ENCODE measurements at regions not wholly inside any gene's neighbourhood (a gene's known extent, or its start where the extent isn't known, plus 50 kb on each side); places are given as distances from the start of the nearest gene placed in this dataset.

- WGBS, 3 donors = 76 to 91% (median 83%) methylated on average over 4 of the region's 4 CpGs
- no peak overlapping the region for H3K27ac ChIP-seq (ENCODE audit: low read depth, low read length)
These were observed 68.6 kb downstream of the ZNF621 start for GRCh38 chr3:40593351-40593750.

- H3K27ac ChIP-seq (ENCODE audit: low read depth, low read length) = no peak overlapping the region
- WGBS, 3 donors = 88 to 94% (median 92%) methylated on average over 3 of the region's 3 CpGs
These were observed 72.7 kb downstream of the ZNF621 start for GRCh38 chr3:40597441-40597840.

- H3K27ac ChIP-seq (ENCODE audit: low read depth, low read length) = no peak overlapping the region
These were observed 73.6 kb downstream of the ZNF621 start for GRCh38 chr3:40598338-40598737.

- WGBS, 3 donors = 83 to 92% (median 90%) methylated on average over 3 of the region's 3 CpGs
- H3K27ac ChIP-seq (ENCODE audit: low read depth, low read length) = no peak overlapping the region
These were observed 74.2 kb downstream of the ZNF621 start for GRCh38 chr3:40598962-40599361.

- 80 to 92% (median 88%) methylated on average over 1 of the region's 1 CpG for WGBS, 3 donors
- H3K27ac ChIP-seq (ENCODE audit: low read depth, low read length) = no peak overlapping the region
These were observed 78.1 kb downstream of the ZNF621 start for GRCh38 chr3:40602778-40603385.

GRCh38 chr3:40605960-40606359, 81.2 kb downstream of the ZNF621 start:
- 74 to 96% (median 87%) methylated on average over 1 of the region's 1 CpG for WGBS, 3 donors
- H3K27ac ChIP-seq (ENCODE audit: low read depth, low read length) = no peak overlapping the region

GRCh38 chr3:40608091-40608490, 83.3 kb downstream of the ZNF621 start:
- 58 to 65% (median 63%) methylated on average over 2 of the region's 2 CpGs for WGBS, 3 donors
- H3K27ac ChIP-seq (ENCODE audit: low read depth, low read length) = no peak overlapping the region

- 87 to 94% (median 92%) methylated on average over 5 of the region's 5 CpGs for WGBS, 3 donors
These were observed 88.5 kb downstream of the ZNF621 start for GRCh38 chr3:40613306-40613705.

GRCh38 chr3:40615110-40615915, 90.6 kb downstream of the ZNF621 start:
- 20 to 26% (median 24%) methylated on average over 33 of the region's 33 CpGs for WGBS, 3 donors
- H3K27ac ChIP-seq (ENCODE audit: low read depth, low read length) = no peak overlapping the region

More at GRCh38 chr3:40613306-40613705, 88.5 kb downstream of the ZNF621 start:
- no peak overlapping the region for H3K27ac ChIP-seq (ENCODE audit: low read depth, low read length)

GRCh38 chr3:40615918-40616819, 91.4 kb downstream of the ZNF621 start:
- no peak overlapping the region for H3K27ac ChIP-seq (ENCODE audit: low read depth, low read length)
- 55 to 84% (median 83%) methylated on average over 16 of the region's 16 CpGs for WGBS, 3 donors

- WGBS, 3 donors = 79 to 88% (median 87%) methylated on average over 3 of the region's 3 CpGs
- H3K27ac ChIP-seq (ENCODE audit: low read depth, low read length) = no peak overlapping the region
These were observed 92.3 kb downstream of the ZNF621 start for GRCh38 chr3:40617084-40617483.

GRCh38 chr3:40618158-40618557, 93.4 kb downstream of the ZNF621 start:
- no peak overlapping the region for H3K27ac ChIP-seq (ENCODE audit: low read depth, low read length)

GRCh38 chr3:40620151-40620550, 95.4 kb downstream of the ZNF621 start:
- no peak overlapping the region for H3K27ac ChIP-seq (ENCODE audit: low read depth, low read length)
- 67 to 77% (median 76%) methylated on average over 2 of the region's 2 CpGs for WGBS, 3 donors

GRCh38 chr3:40621252-40621651, 96.5 kb downstream of the ZNF621 start:
- no peak overlapping the region for H3K27ac ChIP-seq (ENCODE audit: low read depth, low read length)
- 51 to 77% (median 71%) methylated on average over 4 of the region's 4 CpGs for WGBS, 3 donors

- WGBS, 3 donors = 20 to 23% (median 23%) methylated on average over 1 of the region's 1 CpG
- no peak overlapping the region for H3K27ac ChIP-seq (ENCODE audit: low read depth, low read length)
These were observed 98.8 kb downstream of the ZNF621 start for GRCh38 chr3:40623567-40623966.

GRCh38 chr3:40624189-40624769, 99.5 kb downstream of the ZNF621 start:
- H3K27ac ChIP-seq (ENCODE audit: low read depth, low read length) = no peak overlapping the region
- 87 to 92% (median 89%) methylated on average over 2 of the region's 2 CpGs for WGBS, 3 donors

- H3K27ac ChIP-seq (ENCODE audit: low read depth, low read length) = no peak overlapping the region
- WGBS, 3 donors = 44 to 85% (median 76%) methylated on average over 1 of the region's 1 CpG
These were observed 102.3 kb downstream of the ZNF621 start for GRCh38 chr3:40627095-40627494.

GRCh38 chr3:40628984-40629383, 104.2 kb downstream of the ZNF621 start:
- WGBS, 3 donors = 75 to 90% (median 87%) methylated on average over 3 of the region's 3 CpGs
- H3K27ac ChIP-seq (ENCODE audit: low read depth, low read length) = no peak overlapping the region

Data from adipose tissue (tissue), 3 donors.